ENCODE measurements at regions not wholly inside any gene's neighbourhood (a gene's known extent, or its start where the extent isn't known, plus 50 kb on each side); places are given as distances from the start of the nearest gene placed in this dataset.
A peak's percentile ranks its signal among the peaks of the same experiment; 100 is the strongest.

- TF ChIP-seq REST (IDR thresholded peaks at IDR 0.05; ENCODE audit: low read depth, low read length) (no peak), PBX3 (IDR thresholded peaks at IDR 0.05; ENCODE audit: insufficient replicate concordance, low read depth, low read length) (no peak), IKZF2 (IDR thresholded peaks at IDR 0.05) (peak; percentile 61 to 65), ZNF217 (IDR thresholded peaks at IDR 0.05) (no peak), SRF (IDR thresholded peaks at IDR 0.05; ENCODE audit: low read depth in 2 of 2, low read length in 2 of 2) (no peak), SIN3A (IDR thresholded peaks at IDR 0.05; ENCODE audit: low read depth, low read length) (no peak), ZNF622 (IDR thresholded peaks at IDR 0.05) (no peak), IRF4 (IDR thresholded peaks at IDR 0.05; ENCODE audit: low read depth, low read length) (peak; percentile 55; the same call in 1 of the 2 replicates), CREB1 (IDR thresholded peaks at IDR 0.05; ENCODE audit: low read depth) (peak; percentile 38; the same call in 1 of the 2 replicates), CHD1 (IDR thresholded peaks at IDR 0.05; ENCODE audit: low read depth, low read length) (no peak), STAT1 (conservative IDR thresholded peaks at IDR 0.05) (no peak), NFYB (IDR thresholded peaks at IDR 0.05; ENCODE audit: insufficient read depth, low read depth, low read length) (0 out of 2 replicates have a peak, but pooled peaks have one; percentile 30), CHD4 (IDR thresholded peaks at IDR 0.05) (no peak), KDM1A (IDR thresholded peaks at IDR 0.05; ENCODE audit: borderline replicate concordance) (no peak), BCL11A (IDR thresholded peaks at IDR 0.05; ENCODE audit: low read depth, low read length) (peak; percentile 9; the same call in 1 of the 2 replicates), FOXM1 (IDR thresholded peaks at IDR 0.05; ENCODE audit: low read depth, low read length) (peak; percentile 54; the same call in 1 of the 2 replicates), TCF7 (IDR thresholded peaks at IDR 0.05; ENCODE audit: borderline replicate concordance) (no peak), RCOR1 (conservative IDR thresholded peaks at IDR 0.05; ENCODE audit: low read depth, low read length) (no peak), BCLAF1 (IDR thresholded peaks at IDR 0.05) (no peak), SUZ12 (IDR thresholded peaks at IDR 0.05; ENCODE audit: unreplicated experiment) (no peak), ESRRA (IDR thresholded peaks at IDR 0.05; ENCODE audit: low read length) (no peak), NR2C2 (IDR thresholded peaks at IDR 0.05; ENCODE audit: borderline replicate concordance, control insufficient read depth, insufficient read length, low read depth) (no peak), SMAD5 (IDR thresholded peaks at IDR 0.05; ENCODE audit: low read depth) (no peak), TAF1 (IDR thresholded peaks at IDR 0.05; ENCODE audit: borderline replicate concordance, low read depth, low read length) (no peak), FOS (IDR thresholded peaks at IDR 0.05; ENCODE audit: borderline replicate concordance, extremely low read depth, insufficient read length) (no peak), CHD2 (IDR thresholded peaks at IDR 0.05; ENCODE audit: borderline replicate concordance, low read depth, low read length) (peak; percentile 45; the same call in 1 of the 2 replicates)
These were observed 391.9 kb downstream of the COG6 start (continued) for GRCh38 chr13:40047322-40047771.
